Astrocyte (in vitro differentiated cells and primary cell): ENCODE measurements at regions not wholly inside any gene's neighbourhood (a gene's known extent, or its start where the extent isn't known, plus 50 kb on each side); places are given as distances from the start of the nearest gene placed in this dataset.

Experiments used
- DNase-seq: peaks from one replicate; pipeline ENCODE4 v3.0.0-alpha.2; 2010; ENCODE audit warnings: low read depth
- FAIRE-seq: peaks from 2 replicates; lab custom pipeline; 2011; peaks lifted over from hg19 to GRCh38; lab: Jason Lieb, UNC
- H2AFZ ChIP-seq: 2 replicates; pipeline ENCODE4 v1.6.0; 2012; ENCODE audit warnings: low read depth, low read length, inconsistent platforms
- H3K27ac ChIP-seq: 2 replicates; pipeline ENCODE4 v1.5.1; 2011; ENCODE audit warnings: low read depth, low read length, inconsistent platforms
- H3K27me3 ChIP-seq: 2 replicates; pipeline ENCODE4 v1.6.0; 2011; ENCODE audit warnings: low read length, inconsistent platforms; ENCODE audit not compliant: insufficient read depth
- H3K36me3 ChIP-seq: 2 replicates; pipeline ENCODE4 v1.5.1; 2011; ENCODE audit warnings: low read length, inconsistent platforms; ENCODE audit not compliant: insufficient read depth
- H3K4me1 ChIP-seq: 2 replicates; pipeline ENCODE4 v1.5.1; 2011; ENCODE audit warnings: low read length, inconsistent platforms; ENCODE audit not compliant: insufficient read depth
- H3K4me2 ChIP-seq: 2 replicates; pipeline ENCODE4 v1.6.0; 2012; ENCODE audit warnings: low read length, inconsistent platforms
- H3K4me3 ChIP-seq: 2 replicates; pipeline ENCODE4 v1.5.1; 2011; ENCODE audit warnings: low read depth, mild to moderate bottlenecking, low read length, inconsistent platforms; ENCODE audit not compliant: insufficient read depth
- H3K79me2 ChIP-seq: 2 replicates; pipeline ENCODE4 v1.6.0; 2012; ENCODE audit warnings: mild to moderate bottlenecking, low read length, inconsistent platforms; ENCODE audit not compliant: insufficient read depth
- H3K9ac ChIP-seq: 2 replicates; pipeline ENCODE4 v1.6.0; 2012; ENCODE audit warnings: mild to moderate bottlenecking, low read length, inconsistent platforms
- H3K9me3 ChIP-seq: 2 replicates; pipeline ENCODE4 v1.5.1; 2012; ENCODE audit warnings: low read depth, mild to moderate bottlenecking, low read length, inconsistent platforms; ENCODE audit not compliant: insufficient read depth
- H4K20me1 ChIP-seq: 2 replicates; pipeline ENCODE4 v1.6.0; 2012; ENCODE audit warnings: low read length, inconsistent platforms; ENCODE audit not compliant: insufficient read depth
- H3K27ac Mint-ChIP-seq: one replicate; pipeline ENCODE4 v1.8.0; 2021; ENCODE audit warnings: mild to moderate bottlenecking, mixed read lengths; ENCODE audit not compliant: unreplicated experiment
- H3K27me3 Mint-ChIP-seq: one replicate; pipeline ENCODE4 v1.8.0; 2021; ENCODE audit warnings: low read depth, mixed read lengths; ENCODE audit not compliant: unreplicated experiment
- H3K36me3 Mint-ChIP-seq: one replicate; pipeline ENCODE4 v1.8.0; 2021; ENCODE audit warnings: low read depth, mixed read lengths; ENCODE audit not compliant: unreplicated experiment
- H3K4me1 Mint-ChIP-seq: one replicate; pipeline ENCODE4 v1.8.0; 2021; ENCODE audit warnings: low read depth, mixed read lengths; ENCODE audit not compliant: unreplicated experiment
- H3K4me3 Mint-ChIP-seq: one replicate; pipeline ENCODE4 v1.8.0; 2021; ENCODE audit warnings: mild to moderate bottlenecking, moderate library complexity, mixed read lengths; ENCODE audit not compliant: unreplicated experiment
- H3K9me3 Mint-ChIP-seq: one replicate; pipeline ENCODE4 v1.8.0; 2021; ENCODE audit warnings: mild to moderate bottlenecking, mixed read lengths; ENCODE audit not compliant: unreplicated experiment
- CTCF ChIP-seq: IDR thresholded peaks from 2 replicates; pipeline ENCODE4 v1.5.1; 2011; ENCODE audit warnings: low read depth, mild to moderate bottlenecking, inconsistent platforms, low read length, moderate library complexity; ENCODE audit not compliant: insufficient read depth
- EZH2 ChIP-seq: IDR thresholded peaks from 2 replicates; pipeline ENCODE4 v1.6.1; 2012; ENCODE audit warnings: mild to moderate bottlenecking, low read length, inconsistent platforms; ENCODE audit not compliant: insufficient read depth

DNA sequence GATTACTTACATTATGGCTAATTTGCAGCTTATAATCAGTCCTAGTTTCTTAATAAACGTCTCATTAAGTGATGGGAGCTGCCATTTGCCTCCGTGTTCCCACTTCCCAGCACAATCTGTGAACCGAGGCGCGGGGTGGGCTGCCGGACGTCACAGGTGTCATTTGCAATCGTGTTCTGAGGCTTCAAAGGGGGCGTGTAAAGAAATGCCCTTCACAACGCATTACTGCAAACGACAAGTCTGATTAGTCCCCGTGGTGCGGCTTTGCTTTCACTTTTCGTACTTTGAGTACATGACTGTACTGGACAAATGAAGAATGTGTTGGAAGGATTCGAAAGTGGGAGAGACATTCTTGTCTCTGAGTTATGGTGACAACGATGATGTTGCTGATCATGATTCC is 614.2 kb upstream of the ADARB2 start:
- no peaks in the 10 kb centered on the region for H3K4me1 ChIP-seq
- H3K4me3 ChIP-seq, result no peak overlapping the region
- H3K27ac ChIP-seq, result no peak overlapping the region
- DNase-seq (no peak), FAIRE-seq (no peak)
- Mint-ChIP-seq H3K27me3 (no peaks in the 10 kb centered on the region), H3K9me3 (no peaks in the 10 kb centered on the region), H3K27ac (no peak overlapping the region), H3K4me1 (no peaks in the 10 kb centered on the region), H3K4me3 (no peak overlapping the region), H3K36me3 (no peaks in the 10 kb centered on the region)
- no peak overlapping the region for H3K9ac ChIP-seq
- no peaks in the 10 kb centered on the region for H3K9me3 ChIP-seq
- H2AFZ ChIP-seq, result no peak overlapping the region
- no peaks in the 10 kb centered on the region for H3K36me3 ChIP-seq
- no peak for TF ChIP-seq CTCF
- TF ChIP-seq EZH2, result no peak
- H3K4me2 ChIP-seq, result no peak overlapping the region
- H3K27me3 ChIP-seq, result no peaks in the 10 kb centered on the region
- H4K20me1 ChIP-seq, result no peaks in the 10 kb centered on the region
- H3K79me2 ChIP-seq, result no peaks in the 10 kb centered on the region

- Histone ChIP-seq H4K20me1 (no peaks in the 10 kb centered on the region), H3K4me1 (no peaks in the 10 kb centered on the region), H3K27me3 (no peaks in the 10 kb centered on the region), H2AFZ (no peak overlapping the region), H3K27ac (no peak overlapping the region), H3K79me2 (no peaks in the 10 kb centered on the region), H3K36me3 (no peaks in the 10 kb centered on the region), H3K9ac (no peak overlapping the region), H3K9me3 (no peaks in the 10 kb centered on the region), H3K4me3 (no peak overlapping the region), H3K4me2 (no peak overlapping the region)
- Mint-ChIP-seq H3K9me3 (no peaks in the 10 kb centered on the region), H3K27me3 (no peaks in the 10 kb centered on the region), H3K27ac (no peak overlapping the region), H3K4me1 (no peaks in the 10 kb centered on the region), H3K36me3 (no peaks in the 10 kb centered on the region), H3K4me3 (no peak overlapping the region)
- no peak for FAIRE-seq
- no peak for TF ChIP-seq CTCF
- TF ChIP-seq EZH2, result no peak
- no peak for DNase-seq
These were observed 604.9 kb upstream of the ADARB2 start for GRCh38 chr10:2342206-2342605.

GRCh38 chr10:2340831-2341647 is 603.7 kb upstream of the ADARB2 start:
- Histone ChIP-seq H3K27me3 (no peaks in the 10 kb centered on the region), H3K9ac (no peak overlapping the region), H3K4me2 (no peak overlapping the region), H3K36me3 (no peaks in the 10 kb centered on the region), H3K4me1 (no peaks in the 10 kb centered on the region), H3K9me3 (no peaks in the 10 kb centered on the region), H3K79me2 (no peaks in the 10 kb centered on the region), H3K4me3 (no peak overlapping the region), H2AFZ (no peak overlapping the region), H3K27ac (no peak overlapping the region), H4K20me1 (no peaks in the 10 kb centered on the region)
- TF ChIP-seq EZH2, result no peak
- no peak for TF ChIP-seq CTCF
- DNase-seq (peak; percentile 0), FAIRE-seq (no peak)
- Mint-ChIP-seq H3K4me3 (no peak overlapping the region), H3K27ac (no peak overlapping the region), H3K36me3 (no peaks in the 10 kb centered on the region), H3K4me1 (no peaks in the 10 kb centered on the region), H3K27me3 (peaks cover under 1% of the 10 kb centered on the region), H3K9me3 (no peaks in the 10 kb centered on the region)
